ENCODE measurements at regions not wholly inside any gene's neighbourhood (a gene's known extent, or its start where the extent isn't known, plus 50 kb on each side); places are given as distances from the start of the nearest gene placed in this dataset.

GRCh38 chr6:77136086-77136485 lies 327.2 kb downstream of the HTR1B start:
- TF ChIP-seq ISL2 (CRISPR knock-in tag; IDR thresholded peaks at IDR 0.05) (no peak), ZNF629 (CRISPR knock-in tag; conservative IDR thresholded peaks at IDR 0.05) (no peak), EZH2 (conservative IDR thresholded peaks at IDR 0.05; ENCODE audit: low read depth, low read length) (no peak), CTCF (CRISPR knock-in tag; IDR thresholded peaks at IDR 0.05) (no peak), REST (IDR thresholded peaks at IDR 0.05; ENCODE audit: borderline replicate concordance in 1 of 2, low read depth in 1 of 2, low read length in 2 of 2) (no peak), TBP (CRISPR knock-in tag; IDR thresholded peaks at IDR 0.05) (no peak)

Data from HepG2 (cell line).